MCF 10A (cell line): ENCODE measurements at regions not wholly inside any gene's neighbourhood (a gene's known extent, or its start where the extent isn't known, plus 50 kb on each side); places are given as distances from the start of the nearest gene placed in this dataset.

Experiments
- BruUV-seq: library from RNA; stranded (reverse); fragments of 400-500 nt; replicated peaks from 2 replicates; lab custom pipeline; 2021; lab: Mats Ljungman, UMichigan
- CTCF ChIA-PET: fragments of 300-600 bp; sonication (Branson Sonifier 250); formaldehyde crosslinking; extraction: SDS; loops from one replicate; lab custom pipeline; 2021; ENCODE audit warnings: antibody characterized with exemption, inconsistent platforms; lab: Yijun Ruan, JAX
- POLR2A ChIA-PET: fragments of 300-600, 350-650 bp; sonication (Branson Sonifier 250); formaldehyde crosslinking; extraction: SDS; loops from one replicate; lab custom pipeline; 2020; ENCODE audit warnings: antibody characterized with exemption, inconsistent platforms; lab: Yijun Ruan, JAX
- DNase-seq: peaks from one replicate; pipeline ENCODE4 v3.0.0-alpha.2; 2018; ENCODE audit not compliant: unreplicated experiment
- H3K27ac Mint-ChIP-seq: one replicate; pipeline ENCODE4 v1.8.0; 2022; ENCODE audit warnings: mild to moderate bottlenecking, low read depth, mixed read lengths; ENCODE audit not compliant: unreplicated experiment
- H3K27me3 Mint-ChIP-seq: one replicate; pipeline ENCODE4 v1.8.0; 2022; ENCODE audit warnings: mixed read lengths; ENCODE audit not compliant: insufficient read depth, unreplicated experiment
- H3K36me3 Mint-ChIP-seq: one replicate; pipeline ENCODE4 v1.8.0; 2022; ENCODE audit warnings: mild to moderate bottlenecking, moderate library complexity, mixed read lengths; ENCODE audit not compliant: insufficient read depth, unreplicated experiment
- H3K4me1 Mint-ChIP-seq: one replicate; pipeline ENCODE4 v1.8.0; 2022; ENCODE audit warnings: mixed read lengths; ENCODE audit not compliant: insufficient read depth, unreplicated experiment
- H3K4me3 Mint-ChIP-seq: one replicate; pipeline ENCODE4 v1.8.0; 2022; ENCODE audit warnings: mild to moderate bottlenecking, moderate library complexity, mixed read lengths; ENCODE audit not compliant: unreplicated experiment
- H3K9me3 Mint-ChIP-seq: one replicate; pipeline ENCODE4 v1.8.0; 2022; ENCODE audit warnings: mixed read lengths; ENCODE audit not compliant: unreplicated experiment
- CTCF ChIP-seq: fragments of 200-600 bp; IDR thresholded peaks from one replicate; pipeline ENCODE4 v1.8.0; 2022; ENCODE audit warnings: antibody characterized with exemption, mild to moderate bottlenecking; ENCODE audit not compliant: unreplicated experiment
- intact Hi-C: fragments of 100-400 bp; cut with micrococcal nuclease; formaldehyde crosslinking; loops from 2 replicates; pipeline ENCODE4 v1.14.1; 2022

GRCh38 chr18:2387588-2387987, 183.7 kb downstream of the METTL4 start:
- Mint-ChIP-seq H3K27me3 (no peaks in the 10 kb centered on the region), H3K4me3 (no peak overlapping the region), H3K4me1 (no peaks in the 10 kb centered on the region), H3K27ac (no peak overlapping the region), H3K36me3 (no peaks in the 10 kb centered on the region), H3K9me3 (peaks cover 7% of the 10 kb centered on the region)
- CTCF ChIA-PET = no interaction called here
- BruUV-seq = no TSS peak
- TF ChIP-seq CTCF = no peak
- no peak for DNase-seq
- POLR2A ChIA-PET = interaction anchor here (0.7 to 1.2 kb wide), 2 partner anchors 17 to 41 kb away, joined by 3 read pairs; no protein-coding TSS in a partner anchor
- intact Hi-C loops = no loop called here

- ChIA-PET POLR2A (no interaction called here), CTCF (no interaction called here)
- no peak overlapping the region for H3K27ac Mint-ChIP-seq
- no peaks in the 10 kb centered on the region for H3K36me3 Mint-ChIP-seq
- no peak for TF ChIP-seq CTCF
- no peaks in the 10 kb centered on the region for H3K27me3 Mint-ChIP-seq
- no peak for DNase-seq
- H3K4me3 Mint-ChIP-seq = no peak overlapping the region
- H3K9me3 Mint-ChIP-seq = peaks cover 7% of the 10 kb centered on the region
- no TSS peak for BruUV-seq
- intact Hi-C loops = no loop called here
- no peaks in the 10 kb centered on the region for H3K4me1 Mint-ChIP-seq
These were observed 181.1 kb downstream of the METTL4 start for GRCh38 chr18:2390158-2390557.

GRCh38 chr18:2391470-2391869, 179.8 kb downstream of the METTL4 start:
- Mint-ChIP-seq H3K36me3 (no peaks in the 10 kb centered on the region), H3K27me3 (no peaks in the 10 kb centered on the region), H3K27ac (no peak overlapping the region), H3K4me1 (no peaks in the 10 kb centered on the region), H3K9me3 (peaks cover 7% of the 10 kb centered on the region), H3K4me3 (no peak overlapping the region)
- CTCF ChIA-PET = interaction anchor here (0.6 to 0.7 kb wide), 2 partner anchors 95 to 169 kb away, joined by 3 read pairs; no protein-coding TSS in a partner anchor
- POLR2A ChIA-PET = no interaction called here
- intact Hi-C loops = no loop called here
- DNase-seq = no peak
- BruUV-seq = no TSS peak
- no peak for TF ChIP-seq CTCF

- ChIA-PET CTCF (interaction anchor here (0.6 to 0.8 kb wide), 2 partner anchors 92 to 729 kb away, joined by 3 read pairs; no protein-coding TSS in a partner anchor), POLR2A (interaction anchor here (0.8 to 1.1 kb wide), 2 partner anchors 90 to 156 kb away, joined by 4 read pairs; no protein-coding TSS in a partner anchor)
- no peaks in the 10 kb centered on the region for H3K36me3 Mint-ChIP-seq
- H3K4me3 Mint-ChIP-seq = no peak overlapping the region
- no peak overlapping the region for H3K27ac Mint-ChIP-seq
- intact Hi-C loops = no loop called here
- H3K27me3 Mint-ChIP-seq = no peaks in the 10 kb centered on the region
- no peak for DNase-seq
- BruUV-seq = no TSS peak
- H3K9me3 Mint-ChIP-seq = peaks cover 7% of the 10 kb centered on the region
- H3K4me1 Mint-ChIP-seq = no peaks in the 10 kb centered on the region
- TF ChIP-seq CTCF = no peak
These were observed 178.9 kb downstream of the METTL4 start for GRCh38 chr18:2392446-2392845.
